ENCODE measurements at regions not wholly inside any gene's neighbourhood (a gene's known extent, or its start where the extent isn't known, plus 50 kb on each side); places are given as distances from the start of the nearest gene placed in this dataset.
A peak's percentile ranks its signal among the peaks of the same experiment; 100 is the strongest.

GRCh38 chr5:166936351-166936750 is 1355.1 kb upstream of the WWC1 start:
- DNase-seq (ENCODE audit: low read depth) = no peak

GRCh38 chr5:166938071-166938470 is 1353.4 kb upstream of the WWC1 start:
- no peak for DNase-seq (ENCODE audit: low read depth)

DNA sequence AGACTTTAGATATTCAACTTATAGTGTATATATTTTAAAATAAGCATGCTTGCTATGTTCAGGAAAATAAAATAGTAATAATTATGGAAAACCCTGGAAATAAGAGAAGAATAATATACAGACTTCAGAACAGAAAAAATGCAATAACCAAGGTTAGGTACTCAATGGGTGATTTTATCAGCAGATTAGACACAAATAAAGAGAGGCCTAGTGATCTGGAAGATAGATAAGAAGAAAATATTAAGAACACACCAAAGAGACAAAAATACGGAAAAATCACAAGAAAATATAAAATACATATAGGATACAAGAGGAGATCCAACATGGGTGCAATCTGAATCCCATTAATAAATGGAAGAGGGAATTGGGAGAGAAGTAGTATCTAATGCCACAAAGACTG is 1348.5 kb upstream of the WWC1 start:
- no peak for DNase-seq (ENCODE audit: low read depth)

GRCh38 chr5:166947045-166947444 is 1344.4 kb upstream of the WWC1 start:
- no peak for DNase-seq (ENCODE audit: low read depth)

- no peak for DNase-seq (ENCODE audit: low read depth)
Observed at GRCh38 chr5:166948679-166949078, 1342.8 kb upstream of the WWC1 start.

- no peak for DNase-seq (ENCODE audit: low read depth)
Observed at GRCh38 chr5:166952048-166952447, 1339.4 kb upstream of the WWC1 start.

DNA sequence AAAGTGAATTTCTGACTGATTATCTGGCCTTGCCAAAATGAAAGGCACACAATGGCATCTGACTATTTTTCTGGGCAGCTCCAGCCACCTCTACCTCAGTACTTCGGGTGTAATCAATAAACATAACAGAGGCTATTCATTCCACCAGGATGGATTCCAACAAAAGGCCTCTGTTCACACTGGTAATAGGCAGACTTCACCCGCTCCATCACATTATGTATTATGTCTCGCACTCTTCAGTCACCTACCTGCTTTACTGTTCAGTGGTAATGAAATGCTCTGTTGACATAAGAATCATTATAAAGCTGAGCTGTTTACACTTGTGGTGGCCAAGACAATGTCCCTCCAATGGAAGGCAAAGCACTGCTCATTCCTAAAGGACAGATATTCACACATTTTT is 1333.7 kb upstream of the WWC1 start:
- DNase-seq (ENCODE audit: low read depth) = no peak

DNA sequence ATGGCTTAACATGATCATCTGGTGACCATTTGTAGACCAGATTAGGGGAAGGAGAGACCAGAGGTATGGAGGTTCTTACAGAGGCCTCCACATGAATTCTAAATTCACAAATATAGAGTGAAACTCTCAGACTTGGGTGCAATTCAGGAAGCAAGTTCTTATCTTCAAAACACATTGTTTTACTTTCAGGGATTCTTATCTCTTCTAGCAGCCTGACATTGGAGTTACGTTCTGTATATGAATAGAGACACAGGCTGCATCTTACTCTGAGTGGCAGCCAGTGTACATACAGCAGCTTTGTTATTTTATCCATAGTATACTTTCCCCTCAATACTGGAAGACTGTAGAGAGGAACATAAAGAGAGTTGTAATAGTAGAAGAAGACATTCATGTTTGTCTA is 1331.7 kb upstream of the WWC1 start:
- DNase-seq (ENCODE audit: low read depth) = no peak

DNA sequence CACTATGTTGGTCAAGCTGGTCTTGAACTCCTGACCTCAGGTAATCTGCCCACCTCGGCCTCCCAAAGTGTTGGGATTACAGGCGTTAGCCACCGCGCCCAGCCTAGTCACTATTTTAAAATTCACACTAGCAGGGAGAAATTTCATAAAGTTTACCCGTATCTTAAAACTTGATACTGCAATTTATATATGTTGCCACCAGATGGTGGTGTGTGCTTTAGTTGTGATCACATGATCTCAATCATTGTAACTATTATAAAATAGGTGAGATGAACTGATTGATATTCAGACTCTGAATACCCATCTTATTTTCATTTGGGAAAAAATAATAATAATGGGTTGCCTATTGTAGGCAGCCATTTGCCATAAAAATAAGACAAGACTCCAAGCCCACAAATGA is 1330.4 kb upstream of the WWC1 start:
- no peak for DNase-seq (ENCODE audit: low read depth)

- no peak for DNase-seq (ENCODE audit: low read depth)
Observed at GRCh38 chr5:166961913-166962312, 1329.5 kb upstream of the WWC1 start.

DNA sequence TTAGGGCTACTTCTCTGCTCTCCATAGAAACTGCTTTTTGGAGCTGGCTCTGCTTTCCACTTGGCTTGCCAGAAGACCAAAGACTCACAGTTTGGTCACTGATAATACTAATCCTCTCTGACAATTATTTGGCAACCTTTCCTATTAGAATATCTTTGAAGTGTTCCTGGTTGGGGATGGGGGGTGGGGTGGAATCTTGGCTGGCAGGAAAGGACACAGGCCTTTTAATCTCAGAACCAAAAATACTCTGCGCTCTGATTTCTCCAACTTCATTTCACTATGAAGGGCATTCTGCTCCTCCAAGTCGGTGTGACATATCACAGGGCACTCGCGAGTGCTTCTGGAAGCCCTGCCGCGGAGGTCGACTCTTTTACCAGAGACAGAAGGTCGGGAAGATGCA is 1329.0 kb upstream of the WWC1 start:
- DNase-seq (ENCODE audit: low read depth) = no peak

DNA sequence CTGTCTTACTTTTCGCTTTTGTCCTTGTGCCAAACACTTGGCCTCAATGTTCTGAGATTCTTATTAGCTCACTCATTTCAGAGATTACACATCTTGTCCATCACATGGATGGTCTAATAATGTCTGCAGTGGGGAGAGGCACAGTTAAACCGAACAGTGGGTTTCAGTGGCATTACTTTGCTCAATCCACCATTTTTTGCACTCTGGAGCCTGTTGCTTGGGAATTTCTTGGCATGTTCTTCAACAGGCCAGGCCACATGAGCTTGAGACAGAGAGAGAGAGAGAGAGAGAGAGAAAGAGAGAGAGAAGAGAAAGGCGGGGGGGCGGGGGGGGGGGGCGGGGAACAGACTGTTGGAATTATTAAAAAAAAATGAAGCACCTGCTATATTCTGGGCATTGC is 1327.8 kb upstream of the WWC1 start:
- DNase-seq (ENCODE audit: low read depth) = no peak

- no peak for DNase-seq (ENCODE audit: low read depth)
Observed at GRCh38 chr5:166977911-166978422, 1313.5 kb upstream of the WWC1 start.

GRCh38 chr5:166979307-166979895 is 1312.0 kb upstream of the WWC1 start:
- no peak for DNase-seq (ENCODE audit: low read depth)

DNA sequence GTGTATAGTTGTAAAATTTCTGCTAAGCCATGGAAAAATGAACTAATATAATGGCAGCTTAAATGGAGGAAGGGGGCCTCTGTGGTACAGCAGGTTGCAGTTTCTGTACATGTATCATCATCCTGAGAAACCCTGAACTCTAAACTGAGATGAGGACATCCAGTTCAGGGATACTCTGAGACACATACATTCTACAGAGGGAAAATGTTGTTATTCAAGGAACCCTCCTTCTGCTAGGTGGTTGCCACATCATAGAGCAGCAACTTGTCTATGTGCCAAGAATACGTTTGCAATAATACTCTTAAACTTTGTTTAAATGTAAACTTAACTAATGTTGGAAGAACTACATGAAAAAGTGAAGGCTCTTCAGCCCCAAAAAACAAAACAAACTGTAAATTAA is 1310.8 kb upstream of the WWC1 start:
- DNase-seq (ENCODE audit: low read depth) = no peak

GRCh38 chr5:166982226-166982625 is 1309.2 kb upstream of the WWC1 start:
- no peak for DNase-seq (ENCODE audit: low read depth)

GRCh38 chr5:166991601-166992000 is 1299.8 kb upstream of the WWC1 start:
- DNase-seq (ENCODE audit: low read depth) = no peak

GRCh38 chr5:166992108-166992507 is 1299.3 kb upstream of the WWC1 start:
- no peak for DNase-seq (ENCODE audit: low read depth)

DNA sequence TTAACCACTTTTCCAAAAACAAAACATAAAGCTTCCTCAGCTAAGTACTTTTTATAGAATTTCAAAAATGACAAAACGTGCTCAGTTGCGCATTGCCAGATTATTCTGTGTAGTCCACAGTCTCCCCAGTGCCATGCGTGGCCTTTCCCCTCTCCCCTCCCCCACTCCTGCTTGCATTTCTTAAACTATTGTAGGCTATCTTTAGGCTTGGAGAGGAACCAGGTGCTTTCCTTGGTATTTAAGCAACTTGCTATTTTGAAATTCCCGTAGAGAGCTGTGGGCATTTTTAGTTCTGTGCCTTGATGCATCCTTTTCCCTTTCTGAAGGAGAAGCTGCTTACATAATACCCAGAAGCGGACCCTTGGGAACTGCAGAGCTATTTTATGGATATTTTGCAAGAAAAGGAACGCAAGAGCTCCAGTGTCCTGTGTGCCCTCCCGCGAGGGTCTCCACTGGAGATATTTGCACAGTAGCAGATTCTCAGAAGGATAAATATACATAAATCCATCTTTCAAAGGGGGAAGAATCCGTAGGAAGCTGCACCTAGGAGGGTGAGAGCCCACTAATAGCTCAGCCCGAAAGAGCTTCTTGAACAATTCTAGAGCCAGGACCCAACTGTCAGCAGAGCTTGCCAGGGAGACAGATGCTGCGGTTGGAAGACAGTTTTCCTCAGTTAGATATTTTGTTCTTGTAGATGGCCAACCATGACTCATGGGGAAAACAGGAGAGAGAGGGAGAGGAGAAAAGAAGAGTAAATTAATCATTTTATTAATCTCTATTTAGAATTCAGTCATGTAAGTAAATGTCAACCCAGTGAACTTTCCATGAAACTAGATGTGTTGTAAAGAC is 1298.3 kb upstream of the WWC1 start:
- DNase-seq (ENCODE audit: low read depth) = peak; percentile 16

- DNase-seq (ENCODE audit: low read depth) = no peak
Observed at GRCh38 chr5:166994226-166994625, 1297.2 kb upstream of the WWC1 start.

DNA sequence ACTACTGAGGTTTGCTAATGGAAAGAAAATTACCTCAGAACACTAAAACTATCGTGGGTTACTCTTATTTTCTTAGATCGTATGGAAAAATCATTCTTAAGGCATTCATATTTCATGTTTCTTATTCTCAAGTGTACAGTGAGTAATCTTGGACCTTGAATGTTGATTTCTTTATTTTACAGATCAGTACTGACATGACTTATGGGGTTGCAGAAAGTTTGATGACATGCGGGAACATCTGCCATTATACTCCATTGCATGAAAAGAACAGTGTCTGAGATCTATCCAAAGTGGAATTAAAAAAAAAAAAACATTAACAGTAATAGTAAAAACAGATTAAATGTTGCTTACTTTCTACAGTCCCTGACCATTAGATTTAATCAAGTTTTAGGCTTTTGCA is 1290.2 kb upstream of the WWC1 start:
- no peak for DNase-seq (ENCODE audit: low read depth)

- DNase-seq (ENCODE audit: low read depth) = peak; percentile 13
Observed at GRCh38 chr5:167008705-167009104, 1282.7 kb upstream of the WWC1 start.

DNA sequence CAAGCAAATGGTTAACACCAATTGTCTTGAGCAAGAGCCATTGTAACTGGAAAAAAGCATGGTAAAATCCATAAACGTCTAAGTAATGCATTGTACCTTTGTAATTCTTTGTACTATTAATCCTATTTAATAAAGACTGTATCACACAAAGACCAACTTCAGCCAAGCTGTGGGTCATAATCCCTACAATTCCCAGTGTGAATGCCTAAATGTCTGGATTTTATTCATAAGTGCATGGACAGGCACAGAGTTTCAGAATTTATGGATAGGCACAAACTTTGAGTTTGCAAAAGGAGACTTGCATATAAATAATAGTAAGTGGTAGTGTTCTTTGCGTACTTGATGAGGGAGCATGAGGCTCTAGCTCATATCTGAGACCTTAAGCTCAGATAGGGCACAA is 1280.2 kb upstream of the WWC1 start:
- DNase-seq (ENCODE audit: low read depth) = no peak
